HG03064 (cell line): ENCODE measurements at regions not wholly inside any gene's neighbourhood (a gene's known extent, or its start where the extent isn't known, plus 50 kb on each side); places are given as distances from the start of the nearest gene placed in this dataset.
"Not testable (repeated sequence)": the region's sequence is repeated elsewhere in the genome, so short reads cannot be mapped to it uniquely, and the experiment has no call there.

ENCODE experiments used
- ATAC-seq: cut with Tn5 transposase; IDR thresholded peaks from one replicate; pipeline ENCODE4 v1.9.1; 2021; ENCODE audit warnings: low read depth; ENCODE audit not compliant: unreplicated experiment

- ATAC-seq: no peak
Observed at GRCh38 chr14:85344171-85344570, 185.8 kb upstream of the FLRT2 start.

GRCh38 chr14:85344847-85345570, 184.9 kb upstream of the FLRT2 start:
- ATAC-seq: no peak

GRCh38 chr14:85350667-85351066, 179.3 kb upstream of the FLRT2 start:
- no peak for ATAC-seq

GRCh38 chr14:85352588-85352987, 177.4 kb upstream of the FLRT2 start:
- not testable (repeated sequence) for ATAC-seq

- ATAC-seq: no peak
Observed at GRCh38 chr14:85357120-85357519, 172.8 kb upstream of the FLRT2 start.

GRCh38 chr14:85358136-85358785, 171.7 kb upstream of the FLRT2 start:
- ATAC-seq: no peak

GRCh38 chr14:85359505-85359904, 170.4 kb upstream of the FLRT2 start:
- no peak for ATAC-seq

GRCh38 chr14:85363358-85363757, 166.6 kb upstream of the FLRT2 start:
- no peak for ATAC-seq

GRCh38 chr14:85366226-85366625, 163.7 kb upstream of the FLRT2 start:
- ATAC-seq: no peak

- no peak for ATAC-seq
Observed at GRCh38 chr14:85380881-85381280, 149.1 kb upstream of the FLRT2 start.

- ATAC-seq: no peak
Observed at GRCh38 chr14:85382341-85382740, 147.6 kb upstream of the FLRT2 start.

- ATAC-seq: no peak
Observed at GRCh38 chr14:85387181-85387580, 142.8 kb upstream of the FLRT2 start.

- ATAC-seq: no peak
Observed at GRCh38 chr14:85390236-85390635, 139.7 kb upstream of the FLRT2 start.

GRCh38 chr14:85391455-85391854, 138.5 kb upstream of the FLRT2 start:
- no peak for ATAC-seq

GRCh38 chr14:85391892-85392291, 138.1 kb upstream of the FLRT2 start:
- no peak for ATAC-seq

GRCh38 chr14:85399186-85399585, 130.8 kb upstream of the FLRT2 start:
- no peak for ATAC-seq

- no peak for ATAC-seq
Observed at GRCh38 chr14:85400678-85401077, 129.3 kb upstream of the FLRT2 start.

- no peak for ATAC-seq
Observed at GRCh38 chr14:85401384-85401783, 128.6 kb upstream of the FLRT2 start.

GRCh38 chr14:85402569-85403162, 127.3 kb upstream of the FLRT2 start:
- ATAC-seq: no peak

GRCh38 chr14:85409481-85410210, 120.3 kb upstream of the FLRT2 start:
- ATAC-seq: no peak

GRCh38 chr14:85412756-85413155, 117.2 kb upstream of the FLRT2 start:
- no peak for ATAC-seq
